T-cell (primary cell): ENCODE measurements at regions not wholly inside any gene's neighbourhood (a gene's known extent, or its start where the extent isn't known, plus 50 kb on each side); places are given as distances from the start of the nearest gene placed in this dataset.

Experiments used
- ATAC-seq, 4 experiments: fragments of 200-7000 bp in 3 of 4; fragments of 150-1000 bp in 1 of 4; cut with Tn5 transposase; replicated peaks in 1 of 4; 1 replicate in 3 of 4; 2 replicates in 1 of 4; pipeline ENCODE4 v1.10.0; 2021; ENCODE audit warnings: moderate library complexity in 3 of 4, mild to moderate bottlenecking in 2 of 4, moderate number of reproducible peaks in 1 of 4
- CTCF ChIA-PET, 2 donors: fragments of 300-600 bp; sonication (Branson Sonifier 250); formaldehyde crosslinking; loops; one replicate each; lab custom pipeline; 2022; ENCODE audit warnings: antibody characterized with exemption in 2 of 2; lab: Charles Lee
- POLR2A ChIA-PET, 2 donors: fragments of 300-600 bp; sonication (Branson Sonifier 250); formaldehyde crosslinking; loops; one replicate each; lab custom pipeline; 2022; ENCODE audit warnings: antibody characterized with exemption in 2 of 2; lab: Charles Lee
- DNase-seq, 35 experiments: peaks; one replicate each; pipeline versions ENCODE4 v3.0.0 to v3.0.0-alpha.2; 2013 to 2023
- H3K27ac ChIP-seq: one replicate; pipeline ENCODE4 v1.5.1; 2013; ENCODE audit warnings: low read length
- H3K27me3 ChIP-seq, 2 experiments: replicated peaks in 1 of 2; 1 replicate in 1 of 2; 2 replicates in 1 of 2; pipeline versions ENCODE4 v1.6.1 to v1.7.0; 2013; ENCODE audit warnings: low read length in 1 of 2, mixed read lengths in 1 of 2; ENCODE audit not compliant: control insufficient read depth in 2 of 2, insufficient read depth in 2 of 2; ENCODE audit errors: extremely low read depth in 1 of 2
- H3K36me3 ChIP-seq, 2 donors: 1 replicate in 1 of 2; 2 replicates in 1 of 2; pipeline versions ENCODE4 v1.6.1 to v1.7.0; 2013; ENCODE audit warnings: low read length in 1 of 2; ENCODE audit not compliant: control insufficient read depth in 2 of 2, insufficient read depth in 1 of 2; ENCODE audit errors: extremely low read depth in 1 of 2
- H3K4me1 ChIP-seq, 2 experiments: 1 replicate in 1 of 2; 2 replicates in 1 of 2; pipeline versions ENCODE4 v1.6.1 to v1.7.0; 2013; ENCODE audit warnings: low read length in 2 of 2, mixed read lengths in 1 of 2; ENCODE audit not compliant: insufficient read depth in 2 of 2, control insufficient read depth in 1 of 2; ENCODE audit errors: extremely low read depth in 1 of 2
- H3K4me3 ChIP-seq, 2 donors: 1 replicate in 1 of 2; 2 replicates in 1 of 2; pipeline versions ENCODE4 v1.5.1 to v1.7.0; 2013; ENCODE audit warnings: mild to moderate bottlenecking in 2 of 2, low read length in 1 of 2, moderate library complexity in 1 of 2; ENCODE audit not compliant: control insufficient read depth in 1 of 2; ENCODE audit errors: extremely low read depth in 1 of 2
- H3K9me3 ChIP-seq: 2 replicates; pipeline ENCODE4 v1.7.0; 2013
- H3K27ac Mint-ChIP-seq, 2 donors: one replicate each; pipeline ENCODE4 v1.8.0; 2020 to 2021; ENCODE audit warnings: mild to moderate bottlenecking in 2 of 2, mixed read lengths in 2 of 2
- H3K27me3 Mint-ChIP-seq, 2 donors: one replicate each; pipeline ENCODE4 v1.8.0; 2021 to 2022; ENCODE audit warnings: mixed read lengths in 2 of 2
- H3K36me3 Mint-ChIP-seq: one replicate; pipeline ENCODE4 v1.8.0; 2021; ENCODE audit warnings: mixed read lengths
- H3K4me1 Mint-ChIP-seq, 3 donors: one replicate each; pipeline ENCODE4 v1.8.0; 2020 to 2022; ENCODE audit warnings: mixed read lengths in 3 of 3, mild to moderate bottlenecking in 1 of 3
- H3K4me3 Mint-ChIP-seq, 3 donors: one replicate each; pipeline ENCODE4 v1.8.0; 2020 to 2022; ENCODE audit warnings: mild to moderate bottlenecking in 3 of 3, mixed read lengths in 3 of 3, moderate library complexity in 3 of 3
- H3K9me3 Mint-ChIP-seq, 3 donors: one replicate each; pipeline ENCODE4 v1.8.0; 2020 to 2022; ENCODE audit warnings: mixed read lengths in 3 of 3
- WGBS: methylation state at CpG from one replicate; pipeline ENCODE4 v1.1.5; 2013; ENCODE audit warnings: missing lambda C conversion rate; ENCODE audit not compliant: insufficient coverage; 5-methylcytosine and 5-hydroxymethylcytosine counted together

DNA sequence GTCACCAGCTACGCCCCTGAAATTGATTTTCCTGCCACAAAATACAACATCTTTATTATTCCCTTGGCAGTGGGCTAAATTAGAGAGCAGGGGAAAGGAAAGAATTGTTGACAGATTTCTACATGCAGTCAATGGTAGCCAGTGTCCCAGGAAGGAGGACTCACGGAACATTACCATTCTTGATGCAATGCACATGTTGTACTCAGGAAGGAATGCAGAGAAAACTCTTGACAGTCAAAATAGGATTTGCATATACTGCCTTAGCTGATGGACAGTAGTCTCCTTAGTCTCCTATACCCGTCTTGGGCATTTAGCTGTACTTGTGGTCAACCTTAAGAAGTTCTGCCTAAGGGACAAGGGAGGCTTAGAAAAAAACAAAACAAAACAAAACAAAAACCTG, 158.0 kb upstream of the GYPA start:
- no peaks in the 10 kb centered on the region for H3K27me3 Mint-ChIP-seq
- DNase-seq (no peak), ATAC-seq (no peak)
- ChIA-PET CTCF (no interaction called here), POLR2A (no interaction called here)
- Histone ChIP-seq H3K4me1 (no peaks in the 10 kb centered on the region), H3K36me3 (no peaks in the 10 kb centered on the region), H3K27ac (no peak overlapping the region), H3K4me3 (no peak overlapping the region), H3K27me3 (no peaks in the 10 kb centered on the region), H3K9me3 (no peaks in the 10 kb centered on the region)
- H3K27ac Mint-ChIP-seq: no peak overlapping the region
- H3K36me3 Mint-ChIP-seq: no peaks in the 10 kb centered on the region
- WGBS: 83% methylated on average over 1 of the region's 3 CpGs
- no peaks in the 10 kb centered on the region for H3K4me1 Mint-ChIP-seq
- no peak overlapping the region for H3K4me3 Mint-ChIP-seq
- H3K9me3 Mint-ChIP-seq: no peaks in the 10 kb centered on the region

DNA sequence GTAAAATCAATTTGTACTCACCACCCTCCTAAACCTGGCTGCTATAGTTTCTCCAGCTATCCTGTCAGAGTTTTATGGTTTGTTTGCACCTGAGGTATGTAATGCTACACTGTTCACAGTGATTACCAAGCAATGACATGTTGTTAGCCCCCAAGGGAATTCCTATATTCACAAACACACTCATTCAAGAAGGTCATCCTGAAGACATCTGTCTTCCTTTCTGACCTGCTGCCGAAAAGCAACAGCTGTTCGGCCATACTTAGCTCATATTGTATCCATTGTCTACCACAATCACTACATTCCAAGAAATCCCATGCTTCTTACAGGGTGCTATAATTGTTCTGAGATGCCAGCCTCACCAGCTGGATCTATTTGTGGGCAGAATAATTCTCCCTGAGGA, 160.1 kb upstream of the GYPA start:
- no peaks in the 10 kb centered on the region for H3K36me3 ChIP-seq
- 82% methylated on average over 2 of the region's 2 CpGs for WGBS
- no peak overlapping the region for H3K27ac ChIP-seq
- no peak for DNase-seq
- Mint-ChIP-seq H3K4me1 (no peaks in the 10 kb centered on the region), H3K36me3 (no peaks in the 10 kb centered on the region), H3K27me3 (no peaks in the 10 kb centered on the region), H3K27ac (no peak overlapping the region), H3K9me3 (no peaks in the 10 kb centered on the region), H3K4me3 (no peak overlapping the region)
- ChIA-PET POLR2A (no interaction called here), CTCF (no interaction called here)
- no peaks in the 10 kb centered on the region for H3K27me3 ChIP-seq
- H3K4me1 ChIP-seq: no peaks in the 10 kb centered on the region
- no peak overlapping the region for H3K4me3 ChIP-seq
- no peaks in the 10 kb centered on the region for H3K9me3 ChIP-seq
- ATAC-seq: no peak

GRCh38 chr4:144302704-144303536, 162.4 kb upstream of the GYPA start:
- POLR2A ChIA-PET: no interaction called here
- CTCF ChIA-PET: no interaction called here
- no peak overlapping the region for H3K27ac ChIP-seq
- H3K36me3 ChIP-seq: no peaks in the 10 kb centered on the region
- H3K27me3 ChIP-seq: no peaks in the 10 kb centered on the region
- H3K9me3 ChIP-seq: no peaks in the 10 kb centered on the region
- Mint-ChIP-seq H3K27ac (no peak overlapping the region), H3K9me3 (no peaks in the 10 kb centered on the region), H3K4me3 (no peak overlapping the region), H3K4me1 (no peaks in the 10 kb centered on the region), H3K27me3 (no peaks in the 10 kb centered on the region), H3K36me3 (no peaks in the 10 kb centered on the region)
- no peaks in the 10 kb centered on the region for H3K4me1 ChIP-seq
- no peak for ATAC-seq
- WGBS: 80% methylated on average over 4 of the region's 7 CpGs
- H3K4me3 ChIP-seq: no peak overlapping the region
- DNase-seq: no peak

- Histone ChIP-seq H3K36me3 (no peaks in the 10 kb centered on the region), H3K4me3 (no peak overlapping the region), H3K27me3 (no peaks in the 10 kb centered on the region), H3K9me3 (no peaks in the 10 kb centered on the region), H3K27ac (no peak overlapping the region), H3K4me1 (no peaks in the 10 kb centered on the region)
- Mint-ChIP-seq H3K27ac (no peak overlapping the region), H3K36me3 (no peaks in the 10 kb centered on the region), H3K4me1 (no peaks in the 10 kb centered on the region), H3K4me3 (no peak overlapping the region), H3K27me3 (no peaks in the 10 kb centered on the region), H3K9me3 (no peaks in the 10 kb centered on the region)
- ChIA-PET POLR2A (no interaction called here), CTCF (no interaction called here)
- no CpG with 5 or more reads among the region's 2 CpGs for WGBS
- DNase-seq: no peak
- no peak for ATAC-seq
These were observed 163.5 kb upstream of the GYPA start for GRCh38 chr4:144304025-144304424.

- Mint-ChIP-seq H3K4me1 (no peaks in the 10 kb centered on the region), H3K9me3 (peaks cover 5 to 31% (median 15%) of the 10 kb centered on the region in 3 donors), H3K27me3 (peaks cover 0 to 5% of the 10 kb centered on the region in 2 donors), H3K4me3 (no peak overlapping the region), H3K27ac (no peak overlapping the region), H3K36me3 (peaks cover 3% of the 10 kb centered on the region)
- ATAC-seq: no peak
- no peaks in the 10 kb centered on the region for H3K27me3 ChIP-seq
- H3K36me3 ChIP-seq: no peaks in the 10 kb centered on the region
- no peaks in the 10 kb centered on the region for H3K4me1 ChIP-seq
- ChIA-PET CTCF (no interaction called here), POLR2A (no interaction called here)
- no peak overlapping the region for H3K27ac ChIP-seq
- no peaks in the 10 kb centered on the region for H3K9me3 ChIP-seq
- no CpG with 5 or more reads among the region's 4 CpGs for WGBS
- DNase-seq: no peak
- H3K4me3 ChIP-seq: no peak overlapping the region
These were observed 170.0 kb upstream of the GYPA start for GRCh38 chr4:144310535-144310934.

DNA sequence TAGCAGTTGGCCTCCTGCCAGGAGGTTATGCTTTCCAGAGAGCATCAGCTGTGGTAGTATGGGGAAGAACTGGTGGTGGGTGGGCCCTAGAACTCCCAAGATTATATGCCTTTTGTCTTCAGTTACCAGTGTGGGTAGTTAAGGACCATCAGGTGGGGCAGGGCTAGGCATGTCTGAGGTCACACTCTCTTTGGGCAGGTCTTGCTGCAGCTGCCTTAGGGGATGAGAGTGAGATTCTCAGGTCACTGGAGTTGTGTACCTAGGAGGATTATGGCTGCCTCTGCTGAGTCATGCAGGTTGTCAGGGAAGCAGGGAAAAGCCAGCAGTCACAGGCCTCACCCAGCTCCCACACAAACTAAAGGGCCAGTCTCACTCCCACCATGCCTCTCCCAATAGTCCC, 172.9 kb upstream of the GYPA start:
- no peaks in the 10 kb centered on the region for H3K27me3 ChIP-seq
- no peaks in the 10 kb centered on the region for H3K4me1 ChIP-seq
- CTCF ChIA-PET: no interaction called here
- ATAC-seq (no peak), DNase-seq (no peak)
- Mint-ChIP-seq H3K36me3 (peaks cover 3% of the 10 kb centered on the region), H3K27me3 (peaks cover 0 to 5% of the 10 kb centered on the region in 2 donors), H3K4me1 (no peaks in the 10 kb centered on the region), H3K4me3 (no peak overlapping the region), H3K9me3 (peaks cover 5 to 37% (median 18%) of the 10 kb centered on the region in 3 donors), H3K27ac (no peak overlapping the region)
- H3K4me3 ChIP-seq: no peak overlapping the region
- POLR2A ChIA-PET: no interaction called here
- H3K27ac ChIP-seq: no peak overlapping the region
- no peaks in the 10 kb centered on the region for H3K9me3 ChIP-seq
- H3K36me3 ChIP-seq: no peaks in the 10 kb centered on the region

DNA sequence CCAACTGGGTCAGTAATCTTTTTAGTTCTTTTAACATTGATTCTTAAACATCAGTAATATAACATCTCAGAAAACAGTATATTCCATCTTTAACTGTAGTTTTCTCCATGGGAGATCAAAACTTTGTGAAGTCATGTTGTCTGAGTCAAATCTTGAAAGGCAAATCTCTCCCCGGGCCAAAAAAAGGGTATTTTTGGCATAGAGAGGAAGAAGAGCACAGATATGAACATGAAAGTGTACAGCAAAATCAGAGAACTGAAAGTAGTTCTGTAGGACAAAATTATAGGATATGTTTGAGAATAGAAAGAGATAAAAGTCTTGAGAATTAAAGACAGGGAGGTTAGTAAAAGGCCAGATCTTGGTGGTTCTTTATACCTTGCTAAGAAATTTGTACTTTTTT, 176.4 kb upstream of the GYPA start:
- Mint-ChIP-seq H3K4me3 (no peak overlapping the region), H3K9me3 (peaks cover 5 to 32% (median 18%) of the 10 kb centered on the region in 3 donors), H3K4me1 (no peaks in the 10 kb centered on the region), H3K27me3 (peaks cover 0 to 3% of the 10 kb centered on the region in 2 donors), H3K36me3 (peaks cover 3% of the 10 kb centered on the region), H3K27ac (no peak overlapping the region)
- CTCF ChIA-PET: no interaction called here
- 60% methylated on average over 1 of the region's 1 CpG for WGBS
- ATAC-seq: no peak
- no peak overlapping the region for H3K27ac ChIP-seq
- H3K4me1 ChIP-seq: no peaks in the 10 kb centered on the region
- POLR2A ChIA-PET: no interaction called here
- no peaks in the 10 kb centered on the region for H3K27me3 ChIP-seq
- DNase-seq: no peak
- no peak overlapping the region for H3K4me3 ChIP-seq
- H3K9me3 ChIP-seq: no peaks in the 10 kb centered on the region
- no peaks in the 10 kb centered on the region for H3K36me3 ChIP-seq
